ENCODE measurements at regions not wholly inside any gene's neighbourhood (a gene's known extent, or its start where the extent isn't known, plus 50 kb on each side); places are given as distances from the start of the nearest gene placed in this dataset.

GRCh38 chr6:119423996-119424395 is 74.4 kb upstream of the MAN1A1 start:
- TF ChIP-seq CTCF (IDR thresholded peaks at IDR 0.05), result no peak
- TF ChIP-seq POLR2A (IDR thresholded peaks at IDR 0.05), result no peak

Measured in heart left ventricle (tissue), 13 donors.